Endothelial cell of umbilical vein (primary cell): ENCODE measurements at regions not wholly inside any gene's neighbourhood (a gene's known extent, or its start where the extent isn't known, plus 50 kb on each side); places are given as distances from the start of the nearest gene placed in this dataset.

Experiments
- BruUV-seq: library from RNA; stranded (reverse); fragments of 400-500 nt; replicated peaks from 2 replicates; lab custom pipeline; 2021; lab: Mats Ljungman, UMichigan
- CTCF ChIA-PET: fragments of 300-600, 350-600 bp; sonication (Branson Sonifier 250); formaldehyde crosslinking; loops from one replicate; lab custom pipeline; 2021; ENCODE audit warnings: antibody characterized with exemption, inconsistent platforms; lab: Charles Lee
- POLR2A ChIA-PET: fragments of 300-600, 350-600 bp; sonication (Branson Sonifier 250); formaldehyde crosslinking; loops from one replicate; lab custom pipeline; 2021; ENCODE audit warnings: antibody characterized with exemption, inconsistent platforms; lab: Charles Lee
- DNase-seq: peaks from one replicate; pipeline ENCODE4 v3.0.0-alpha.2; 2011; ENCODE audit warnings: low read depth, low spot score
- FAIRE-seq: peaks from 2 replicates; lab custom pipeline; 2011; peaks lifted over from hg19 to GRCh38; lab: Jason Lieb, UNC
- H2AFZ ChIP-seq: 2 replicates; pipeline ENCODE4 v1.6.0; 2012; ENCODE audit warnings: low read depth, low read length, control low read depth, inconsistent platforms
- H3K27ac ChIP-seq: 2 replicates; pipeline ENCODE4 v1.5.1; 2011; ENCODE audit warnings: low read depth, mild to moderate bottlenecking, control low read depth, low read length, moderate library complexity; ENCODE audit not compliant: insufficient read depth
- H3K27me3 ChIP-seq, 2 experiments: 2 replicates each; pipeline versions ENCODE4 v1.6.0 to v1.6.1; 2011; ENCODE audit warnings: low read length in 2 of 2, mixed read lengths in 1 of 2; ENCODE audit not compliant: control insufficient read depth in 2 of 2, insufficient read depth in 2 of 2
- H3K36me3 ChIP-seq, 2 experiments: 2 replicates in 1 of 2; 3 replicates in 1 of 2; pipeline ENCODE4 v1.5.1; 2011; ENCODE audit warnings: low read length in 2 of 2, mild to moderate bottlenecking in 1 of 2, moderate library complexity in 1 of 2; ENCODE audit not compliant: control insufficient read depth in 2 of 2, insufficient read depth in 2 of 2; ENCODE audit errors: extremely low read depth in 1 of 2
- H3K4me1 ChIP-seq: 3 replicates; pipeline ENCODE4 v1.5.1; 2011; ENCODE audit warnings: mild to moderate bottlenecking, low read length; ENCODE audit not compliant: control insufficient read depth, insufficient read depth; ENCODE audit errors: extremely low read depth
- H3K4me2 ChIP-seq: 2 replicates; pipeline ENCODE4 v1.6.1; 2011; ENCODE audit warnings: low read length, control low read depth, mixed read lengths; ENCODE audit not compliant: insufficient read depth
- H3K4me3 ChIP-seq, 3 experiments: fragments of 200-600 bp in 1 of 3; sonication (generic), shearing (Covaris generic) in 1 of 3; replicated peaks in 1 of 3; 2 replicates each; pipeline ENCODE4 v1.5.1; 2011 to 2016; ENCODE audit warnings: control low read depth in 3 of 3, low read length in 3 of 3, mild to moderate bottlenecking in 2 of 3, inconsistent platforms in 1 of 3, low read depth in 1 of 3, moderate library complexity in 1 of 3; ENCODE audit not compliant: insufficient read depth in 1 of 3
- H3K79me2 ChIP-seq: 2 replicates; pipeline ENCODE4 v1.6.0; 2012; ENCODE audit warnings: low read length, inconsistent platforms; ENCODE audit not compliant: control insufficient read depth, insufficient read depth
- H3K9ac ChIP-seq: replicated peaks from 2 replicates; pipeline ENCODE3; 2011; ENCODE audit warnings: low read length, control low read depth; ENCODE audit not compliant: insufficient read depth; ENCODE audit errors: extremely low read depth
- H3K9me1 ChIP-seq: replicated peaks from 3 replicates; pipeline ENCODE4 v1.6.0; 2011; ENCODE audit warnings: mild to moderate bottlenecking, low read length; ENCODE audit not compliant: control insufficient read depth, insufficient read depth; ENCODE audit errors: extremely low read depth
- H3K9me3 ChIP-seq: replicated peaks from 2 replicates; pipeline ENCODE4 v1.5.1; 2012; ENCODE audit warnings: low read length, inconsistent platforms; ENCODE audit not compliant: control insufficient read depth, insufficient read depth
- H4K20me1 ChIP-seq: replicated peaks from 2 replicates; pipeline ENCODE3; 2011; ENCODE audit warnings: mild to moderate bottlenecking, low read length; ENCODE audit not compliant: control insufficient read depth, insufficient read depth; ENCODE audit errors: extremely low read depth
- EZH2 ChIP-seq: IDR thresholded peaks from 2 replicates; pipeline ENCODE4 v1.6.1; 2012; ENCODE audit warnings: borderline replicate concordance, low read depth, mild to moderate bottlenecking, moderate library complexity, low read length, inconsistent platforms; ENCODE audit not compliant: severe bottlenecking
- FOS ChIP-seq: IDR thresholded peaks from 2 replicates; pipeline ENCODE4 v1.6.1; 2011; ENCODE audit warnings: mild to moderate bottlenecking, low read length, moderate library complexity, borderline replicate concordance; ENCODE audit not compliant: insufficient read depth
- GATA2 ChIP-seq: IDR thresholded peaks from 2 replicates; pipeline ENCODE4 v1.7.0; 2011; ENCODE audit warnings: low read depth, mild to moderate bottlenecking, moderate library complexity, mixed read lengths, low read length; ENCODE audit not compliant: insufficient read length, insufficient read depth
- JUN ChIP-seq: IDR thresholded peaks from 2 replicates; pipeline ENCODE4 v1.6.1; 2011; ENCODE audit warnings: borderline replicate concordance, low read depth; ENCODE audit not compliant: insufficient read length, insufficient read depth
- MYC ChIP-seq: IDR thresholded peaks from one replicate; pipeline ENCODE4 v1.6.1; 2011; ENCODE audit warnings: mild to moderate bottlenecking, low read depth, low read length
- POLR2A ChIP-seq: IDR thresholded peaks from 2 replicates; pipeline ENCODE4 v1.6.1; 2012; ENCODE audit warnings: low read depth, mild to moderate bottlenecking, control low read depth, low read length
- POLR2AphosphoS5 ChIP-seq: IDR thresholded peaks from 2 replicates; pipeline ENCODE4 v1.6.1; 2012; ENCODE audit warnings: low read depth, mild to moderate bottlenecking, control low read depth, low read length, moderate library complexity; ENCODE audit not compliant: insufficient read depth
- dilution Hi-C: fragments of 300-500 bp; cut with MboI; formaldehyde crosslinking; loops from one replicate; pipeline ENCODE4 v1.15.0; 2019; ENCODE audit warnings: low sequenced_read_pairs; ENCODE audit not compliant: extremely low pct_ligation_motif_present
- intact Hi-C: fragments of 100-400 bp; cut with micrococcal nuclease; formaldehyde crosslinking; loops from one replicate; pipeline ENCODE4 v1.10.0; 2022
- TF ChIP-seq, protein P1 (sequence below), 2 donors: IDR thresholded peaks; 1 replicate in 1 of 2; 2 replicates in 1 of 2; pipeline ENCODE4 v1.5.1; 2011; ENCODE audit warnings: low read length in 2 of 2, mild to moderate bottlenecking in 2 of 2, moderate library complexity in 2 of 2, control low read depth in 1 of 2, inconsistent platforms in 1 of 2, low read depth in 1 of 2; ENCODE audit not compliant: insufficient read depth in 1 of 2; ENCODE audit errors: extremely low read depth in 1 of 2
- TF ChIP-seq, protein P2 (sequence below): IDR thresholded peaks from 2 replicates; pipeline ENCODE4 v1.6.1; 2011; ENCODE audit not compliant: insufficient read depth, insufficient read length

DNA sequence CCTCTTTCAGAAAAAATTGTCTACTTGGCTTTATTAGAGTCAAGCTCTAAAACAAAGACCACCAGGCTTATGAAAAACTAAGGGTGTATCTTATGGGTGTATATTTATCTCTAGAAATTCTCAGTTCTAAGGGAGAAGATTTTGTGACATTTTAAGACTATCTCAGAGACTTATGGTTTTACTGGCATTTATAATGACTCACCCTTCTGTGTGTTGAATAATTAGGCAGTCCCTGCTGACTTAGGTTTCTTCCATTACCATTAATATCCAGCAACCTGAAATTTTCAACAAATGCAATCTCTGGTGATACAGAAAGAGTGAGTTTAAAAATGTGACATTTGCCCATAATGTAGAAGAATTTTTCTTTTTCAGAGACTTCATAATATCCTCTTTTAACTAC, 1015.0 kb upstream of the AGA start:
- no peak for FAIRE-seq
- TF ChIP-seq POLR2AphosphoS5 (no peak), EZH2 (no peak), JUN (no peak), GATA2 (no peak), MYC (no peak), POLR2A (no peak), FOS (no peak)
- TF ChIP-seq, protein P1, sequence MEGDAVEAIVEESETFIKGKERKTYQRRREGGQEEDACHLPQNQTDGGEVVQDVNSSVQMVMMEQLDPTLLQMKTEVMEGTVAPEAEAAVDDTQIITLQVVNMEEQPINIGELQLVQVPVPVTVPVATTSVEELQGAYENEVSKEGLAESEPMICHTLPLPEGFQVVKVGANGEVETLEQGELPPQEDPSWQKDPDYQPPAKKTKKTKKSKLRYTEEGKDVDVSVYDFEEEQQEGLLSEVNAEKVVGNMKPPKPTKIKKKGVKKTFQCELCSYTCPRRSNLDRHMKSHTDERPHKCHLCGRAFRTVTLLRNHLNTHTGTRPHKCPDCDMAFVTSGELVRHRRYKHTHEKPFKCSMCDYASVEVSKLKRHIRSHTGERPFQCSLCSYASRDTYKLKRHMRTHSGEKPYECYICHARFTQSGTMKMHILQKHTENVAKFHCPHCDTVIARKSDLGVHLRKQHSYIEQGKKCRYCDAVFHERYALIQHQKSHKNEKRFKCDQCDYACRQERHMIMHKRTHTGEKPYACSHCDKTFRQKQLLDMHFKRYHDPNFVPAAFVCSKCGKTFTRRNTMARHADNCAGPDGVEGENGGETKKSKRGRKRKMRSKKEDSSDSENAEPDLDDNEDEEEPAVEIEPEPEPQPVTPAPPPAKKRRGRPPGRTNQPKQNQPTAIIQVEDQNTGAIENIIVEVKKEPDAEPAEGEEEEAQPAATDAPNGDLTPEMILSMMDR (IDR thresholded peaks at IDR 0.05; ENCODE audit: extremely low read depth in 1 of 2, insufficient read depth in 1 of 2, low read depth in 1 of 2, low read length in 2 of 2), result no peak
- TF ChIP-seq, protein P2, sequence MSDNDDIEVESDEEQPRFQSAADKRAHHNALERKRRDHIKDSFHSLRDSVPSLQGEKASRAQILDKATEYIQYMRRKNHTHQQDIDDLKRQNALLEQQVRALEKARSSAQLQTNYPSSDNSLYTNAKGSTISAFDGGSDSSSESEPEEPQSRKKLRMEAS, result no peak
- no peaks in the 10 kb centered on the region for H3K27me3 ChIP-seq
- no peak for DNase-seq
- H3K36me3 ChIP-seq, result no peaks in the 10 kb centered on the region
- H3K4me2 ChIP-seq, result no peak overlapping the region
- BruUV-seq, result no TSS peak
- no peaks in the 10 kb centered on the region for H3K9me1 ChIP-seq
- H2AFZ ChIP-seq, result no peak overlapping the region
- no peaks in the 10 kb centered on the region for H3K4me1 ChIP-seq
- no peaks in the 10 kb centered on the region for H4K20me1 ChIP-seq
- no peaks in the 10 kb centered on the region for H3K79me2 ChIP-seq
- intact Hi-C loops, result no loop called here
- POLR2A ChIA-PET, result no interaction called here
- H3K27ac ChIP-seq, result no peak overlapping the region
- CTCF ChIA-PET, result no interaction called here
- H3K4me3 ChIP-seq, result no peak overlapping the region
- dilution Hi-C loops, result no loop called here
- no peak overlapping the region for H3K9ac ChIP-seq
- peaks cover 2% of the 10 kb centered on the region for H3K9me3 ChIP-seq
